BJ (cell line): ENCODE measurements at regions not wholly inside any gene's neighbourhood (a gene's known extent, or its start where the extent isn't known, plus 50 kb on each side); places are given as distances from the start of the nearest gene placed in this dataset.

Source experiments
- CTCF ChIA-PET: fragments of 350-600 bp; formaldehyde crosslinking; extraction: SDS; loops from one replicate; lab custom pipeline; 2021; ENCODE audit warnings: antibody characterized with exemption, inconsistent platforms; lab: Yijun Ruan, JAX
- POLR2A ChIA-PET: fragments of 300-600 bp; sonication (Branson Sonifier 250); formaldehyde crosslinking; extraction: SDS; loops from one replicate; lab custom pipeline; 2021; ENCODE audit warnings: antibody characterized with exemption; lab: Charles Lee
- DNase-seq: peaks from one replicate; pipeline ENCODE4 v3.0.0-alpha.2; 2011; ENCODE audit warnings: low read depth
- H3K27me3 ChIP-seq: 2 replicates; pipeline ENCODE4 v1.6.0; 2011; ENCODE audit warnings: low read length; ENCODE audit not compliant: control insufficient read depth, insufficient read depth
- H3K36me3 ChIP-seq: 2 replicates; pipeline ENCODE4 v1.5.1; 2011; ENCODE audit warnings: low read length; ENCODE audit not compliant: control insufficient read depth, insufficient read depth
- H3K4me3 ChIP-seq: 2 replicates; pipeline ENCODE4 v1.5.1; 2011; ENCODE audit warnings: low read depth, mild to moderate bottlenecking, control low read depth, low read length
- CTCF ChIP-seq: IDR thresholded peaks from 2 replicates; pipeline ENCODE4 v1.5.1; 2011; ENCODE audit warnings: low read depth, mild to moderate bottlenecking, control low read depth, inconsistent platforms, low read length, moderate library complexity; ENCODE audit not compliant: insufficient read depth

DNA sequence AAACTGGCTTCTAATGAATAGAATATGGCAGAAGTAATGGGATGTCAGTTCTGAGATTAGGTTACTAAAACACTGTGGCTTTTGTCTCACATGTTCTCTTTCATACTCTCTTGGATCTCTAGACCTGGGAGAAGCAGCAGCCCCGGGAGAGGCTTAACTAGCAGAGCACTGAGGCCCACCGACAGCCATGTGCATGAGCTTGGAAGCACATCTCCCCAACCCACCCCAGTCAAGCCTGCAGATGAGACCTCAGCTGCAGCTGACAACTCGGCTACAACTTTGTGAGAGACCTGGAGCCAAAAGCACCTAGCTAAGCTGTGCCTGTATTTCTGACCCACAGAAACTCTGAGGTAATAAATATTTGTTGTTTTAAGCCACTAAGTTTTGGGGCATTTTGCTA lies 100.8 kb downstream of the TRIM29 start:
- Histone ChIP-seq H3K4me3 (no peak overlapping the region), H3K27me3 (no peaks in the 10 kb centered on the region), H3K36me3 (no peaks in the 10 kb centered on the region)
- POLR2A ChIA-PET = no interaction called here
- no peak for TF ChIP-seq CTCF
- CTCF ChIA-PET = no interaction called here
- no peak for DNase-seq

DNA sequence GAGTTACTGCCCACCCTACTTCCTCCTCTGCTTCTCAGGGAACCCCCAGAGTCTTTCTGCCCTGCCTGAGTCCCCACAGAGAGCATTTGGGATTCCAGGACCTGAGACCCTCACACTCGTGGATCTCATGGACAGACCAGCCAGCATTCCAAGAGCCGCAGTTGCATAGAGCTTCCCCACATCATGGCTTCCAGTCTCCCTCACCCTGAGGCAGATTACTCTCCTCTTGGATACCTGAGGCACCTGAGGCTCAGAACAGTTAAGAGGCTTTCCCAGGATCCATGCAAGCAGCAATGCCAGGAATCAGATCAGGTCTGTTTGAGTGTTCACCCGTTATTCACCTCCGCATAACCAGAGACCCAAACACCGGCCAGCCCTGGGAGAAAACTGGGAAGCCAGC lies 102.2 kb downstream of the TRIM29 start:
- Histone ChIP-seq H3K27me3 (no peaks in the 10 kb centered on the region), H3K36me3 (no peaks in the 10 kb centered on the region), H3K4me3 (no peak overlapping the region)
- no peak for TF ChIP-seq CTCF
- no peak for DNase-seq
- ChIA-PET CTCF (no interaction called here), POLR2A (no interaction called here)

DNA sequence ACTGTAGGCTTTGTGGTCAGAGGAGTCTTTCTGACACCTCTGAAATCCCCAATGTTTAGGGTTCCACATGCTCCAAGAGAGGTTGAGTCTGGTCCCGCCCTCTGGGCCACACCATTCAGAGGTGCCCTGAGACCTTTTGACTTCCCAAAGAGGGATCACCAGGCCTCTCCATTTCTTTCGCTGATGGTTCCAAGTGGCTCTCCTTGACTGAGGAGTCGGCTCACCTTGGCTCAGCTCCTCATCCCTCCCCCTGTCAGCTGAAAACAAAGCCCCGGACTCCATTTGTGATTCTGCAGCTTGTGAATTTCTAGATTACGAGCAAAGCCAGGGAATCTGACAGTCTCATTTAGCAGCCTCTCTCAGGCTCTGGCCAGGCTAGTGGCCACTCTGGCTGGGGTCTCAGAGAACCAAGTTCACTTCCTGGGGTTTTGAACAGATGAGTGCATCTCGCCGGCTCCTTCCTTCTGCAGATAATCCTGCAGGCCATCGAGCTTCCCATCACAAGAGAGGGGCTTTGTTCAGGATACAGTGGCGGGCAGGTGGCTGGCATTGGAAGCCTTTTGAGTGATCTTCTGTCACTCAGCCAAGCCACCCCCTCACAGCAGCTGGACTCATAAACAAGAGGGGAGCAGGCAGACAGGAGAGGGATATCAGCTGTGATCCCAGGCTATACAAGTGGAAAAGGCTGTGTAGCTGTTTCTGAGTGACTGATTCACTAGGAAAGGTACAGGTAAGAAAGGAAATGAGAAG lies 102.9 kb downstream of the TRIM29 start:
- no peak for TF ChIP-seq CTCF
- H3K4me3 ChIP-seq = no peak overlapping the region
- CTCF ChIA-PET = no interaction called here
- H3K27me3 ChIP-seq = no peaks in the 10 kb centered on the region
- no peak for DNase-seq
- no peaks in the 10 kb centered on the region for H3K36me3 ChIP-seq
- POLR2A ChIA-PET = no interaction called here

GRCh38 chr11:120034176-120034875 lies 103.6 kb downstream of the TRIM29 start:
- Histone ChIP-seq H3K4me3 (no peak overlapping the region), H3K36me3 (no peaks in the 10 kb centered on the region), H3K27me3 (no peaks in the 10 kb centered on the region)
- TF ChIP-seq CTCF = no peak
- no peak for DNase-seq
- ChIA-PET POLR2A (no interaction called here), CTCF (no interaction called here)

- POLR2A ChIA-PET = no interaction called here
These were observed 105.0 kb downstream of the TRIM29 start for GRCh38 chr11:120032766-120033390.

More at GRCh38 chr11:120032766-120033390, 105.0 kb downstream of the TRIM29 start:
- H3K36me3 ChIP-seq = no peaks in the 10 kb centered on the region
- H3K4me3 ChIP-seq = no peak overlapping the region
- TF ChIP-seq CTCF = no peak
- no peaks in the 10 kb centered on the region for H3K27me3 ChIP-seq
- no peak for DNase-seq
- CTCF ChIA-PET = no interaction called here
